GM19351 (cell line): ENCODE measurements at regions not wholly inside any gene's neighbourhood (a gene's known extent, or its start where the extent isn't known, plus 50 kb on each side); places are given as distances from the start of the nearest gene placed in this dataset.

ENCODE experiments used
- ATAC-seq: cut with Tn5 transposase; IDR thresholded peaks from one replicate; pipeline ENCODE4 v1.9.1; 2021; ENCODE audit warnings: mild to moderate bottlenecking, moderate library complexity; ENCODE audit not compliant: unreplicated experiment

GRCh38 chr4:3652586-3652985, 113.6 kb upstream of the ADRA2C start:
- ATAC-seq = no peak

- no peak for ATAC-seq
Measured at GRCh38 chr4:3651267-3651845, 114.8 kb upstream of the ADRA2C start.

GRCh38 chr4:3649491-3649890, 116.7 kb upstream of the ADRA2C start:
- no peak for ATAC-seq

GRCh38 chr4:3648731-3649130, 116.5 kb upstream of the LRPAP1 start:
- ATAC-seq = no peak

- no peak for ATAC-seq
Measured at GRCh38 chr4:3648195-3648594, 116.0 kb upstream of the LRPAP1 start.

- ATAC-seq = no peak
Measured at GRCh38 chr4:3647421-3647820, 115.2 kb upstream of the LRPAP1 start.

GRCh38 chr4:3645711-3646679, 113.8 kb upstream of the LRPAP1 start:
- no peak for ATAC-seq

- no peak for ATAC-seq
Measured at GRCh38 chr4:3644849-3645627, 112.8 kb upstream of the LRPAP1 start.

- no peak for ATAC-seq
Measured at GRCh38 chr4:3643518-3644433, 111.6 kb upstream of the LRPAP1 start.

GRCh38 chr4:3642806-3643517, 110.7 kb upstream of the LRPAP1 start:
- no peak for ATAC-seq

- no peak for ATAC-seq
Measured at GRCh38 chr4:3642056-3642630, 109.9 kb upstream of the LRPAP1 start.

GRCh38 chr4:3641501-3641900, 109.3 kb upstream of the LRPAP1 start:
- ATAC-seq = no peak

GRCh38 chr4:3640587-3640962, 108.4 kb upstream of the LRPAP1 start:
- no peak for ATAC-seq

GRCh38 chr4:3639613-3640586, 107.7 kb upstream of the LRPAP1 start:
- ATAC-seq = no peak

- no peak for ATAC-seq
Measured at GRCh38 chr4:3638080-3638795, 106.0 kb upstream of the LRPAP1 start.

- ATAC-seq = no peak
Measured at GRCh38 chr4:3637326-3638016, 105.2 kb upstream of the LRPAP1 start.

GRCh38 chr4:3636646-3637320, 104.6 kb upstream of the LRPAP1 start:
- ATAC-seq = no peak
